SK-MEL-5 (cell line): ENCODE measurements at regions not wholly inside any gene's neighbourhood (a gene's known extent, or its start where the extent isn't known, plus 50 kb on each side); places are given as distances from the start of the nearest gene placed in this dataset.

Experiments used
- DNase-seq: peaks from one replicate; pipeline ENCODE4 v3.0.0-alpha.2; 2016; ENCODE audit warnings: low read depth, low spot score
- in situ Hi-C: cut with HindIII; loops from 2 replicates; pipeline ENCODE4 v1.10.0; 2016; ENCODE audit warnings: low sequenced_read_pairs, high pct_unique_total_duplicates, low pct_unique_long_range_greater_than_20kb

DNA sequence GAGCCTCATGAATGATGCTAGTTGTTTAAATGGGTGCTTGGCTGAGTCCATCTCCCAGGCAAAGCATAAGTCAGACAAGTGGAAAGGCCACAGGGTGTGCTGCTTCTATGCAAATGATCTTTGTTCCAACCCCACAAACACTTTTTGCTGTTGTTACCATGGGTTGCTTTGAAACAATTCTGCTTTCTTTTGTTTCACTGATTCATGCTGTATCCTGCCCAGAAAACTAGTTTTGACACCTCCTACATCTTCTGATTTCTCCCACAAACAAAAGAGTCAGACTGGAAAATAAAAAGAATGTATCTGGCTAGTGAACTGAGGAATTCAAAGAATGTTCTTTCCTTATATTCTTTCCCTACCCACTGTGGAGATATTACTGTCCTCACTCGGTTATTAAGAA lies 298.6 kb downstream of the DIRAS2 start:
- DNase-seq = no peak
- in situ Hi-C loops = no loop called here

DNA sequence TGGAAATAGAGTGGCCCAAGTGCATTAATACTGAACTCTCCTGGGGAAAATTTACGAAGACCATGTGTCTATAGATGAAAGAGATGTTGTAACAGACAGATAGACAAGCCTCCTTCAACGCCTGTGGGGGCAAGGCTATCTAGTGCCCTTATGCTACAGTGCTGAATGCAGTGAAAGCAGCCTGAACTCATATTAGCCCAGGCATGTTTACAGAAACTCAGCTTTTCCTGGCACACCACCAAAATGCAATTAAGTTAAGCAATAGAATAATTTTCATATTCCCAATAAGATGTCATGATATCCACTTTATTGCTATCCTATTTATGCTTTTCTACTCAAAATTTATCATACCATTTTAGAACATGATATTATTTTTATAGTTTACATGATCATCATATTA lies 277.0 kb downstream of the DIRAS2 start:
- DNase-seq = no peak
- in situ Hi-C loops = no loop called here

DNA sequence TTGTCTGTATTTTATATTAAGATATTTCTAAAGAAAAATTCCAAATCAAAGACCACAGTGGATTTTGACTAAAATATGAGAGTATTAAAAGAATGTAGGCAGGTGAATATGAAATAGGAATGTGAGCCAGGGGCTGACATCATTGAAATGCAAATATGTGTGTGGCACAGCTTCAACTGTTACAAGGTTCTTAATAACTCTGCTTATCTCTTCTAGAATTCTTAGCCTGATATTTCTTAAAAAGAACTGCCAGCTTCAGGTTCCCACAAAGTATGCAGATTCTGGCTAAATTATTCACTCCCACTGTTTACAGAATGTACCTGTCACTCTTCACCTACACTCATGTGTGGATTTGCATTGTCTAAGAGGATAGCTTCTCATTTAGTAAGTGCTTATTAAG lies 274.4 kb downstream of the DIRAS2 start:
- DNase-seq = no peak
- in situ Hi-C loops = no loop called here

DNA sequence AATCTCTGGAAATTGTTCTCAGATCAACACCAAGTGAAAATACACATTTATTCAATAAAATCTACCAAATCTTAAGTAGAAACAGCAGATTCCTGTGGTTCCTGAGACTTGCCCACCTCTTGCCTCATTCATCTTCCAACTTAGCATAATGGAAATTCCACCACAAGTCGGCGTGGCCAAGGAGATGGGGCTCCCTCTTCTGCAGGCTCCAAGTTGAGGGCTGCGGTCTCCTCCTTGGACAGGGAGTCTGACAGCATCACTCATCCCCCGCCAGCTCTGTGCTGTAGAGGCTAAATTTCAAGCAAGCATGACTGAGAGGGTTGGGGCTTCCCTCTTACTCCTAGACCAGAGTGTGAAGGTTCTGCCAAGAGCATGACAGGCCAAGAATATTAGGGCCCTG lies 273.7 kb downstream of the DIRAS2 start:
- in situ Hi-C loops = no loop called here
- DNase-seq = no peak

DNA sequence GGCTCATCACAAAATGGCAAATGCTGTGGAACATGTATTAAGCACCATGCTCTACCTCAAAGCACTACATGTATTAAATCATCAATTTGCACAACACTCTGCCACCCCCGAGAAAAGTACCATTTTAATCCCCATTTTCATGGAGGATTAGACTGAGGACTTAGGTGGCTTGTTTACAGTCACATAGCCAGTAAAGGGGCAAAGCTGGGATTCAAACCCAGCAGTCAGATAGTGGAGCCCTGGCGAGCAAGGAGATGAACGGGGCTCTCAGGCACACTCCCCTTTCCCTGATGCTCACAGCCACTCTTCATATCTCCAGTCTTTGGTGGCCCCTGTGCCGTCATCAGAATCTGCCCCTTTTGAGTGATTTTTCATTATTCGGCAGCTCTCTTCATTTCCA lies 262.9 kb downstream of the DIRAS2 start:
- in situ Hi-C loops = no loop called here
- no peak for DNase-seq

DNA sequence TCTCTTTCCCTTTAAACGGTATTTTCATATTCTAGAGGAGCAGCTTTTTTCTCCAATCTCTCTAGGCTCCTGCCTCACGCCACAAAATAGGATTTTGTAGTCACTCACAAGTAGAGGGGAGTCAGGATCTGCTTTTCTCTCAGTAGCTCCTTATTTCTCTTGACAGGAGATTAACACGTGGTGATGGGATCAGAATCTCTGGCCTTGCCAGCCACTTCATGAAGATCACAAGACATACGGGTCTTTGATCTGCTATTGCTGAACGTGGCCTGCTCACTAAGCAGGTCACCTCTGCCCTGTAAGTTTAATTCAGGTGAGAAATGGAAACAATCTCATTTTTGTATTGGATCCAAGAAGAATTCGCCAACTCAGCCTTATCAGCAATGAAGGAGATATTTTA lies 257.5 kb downstream of the DIRAS2 start:
- in situ Hi-C loops = no loop called here

DNA sequence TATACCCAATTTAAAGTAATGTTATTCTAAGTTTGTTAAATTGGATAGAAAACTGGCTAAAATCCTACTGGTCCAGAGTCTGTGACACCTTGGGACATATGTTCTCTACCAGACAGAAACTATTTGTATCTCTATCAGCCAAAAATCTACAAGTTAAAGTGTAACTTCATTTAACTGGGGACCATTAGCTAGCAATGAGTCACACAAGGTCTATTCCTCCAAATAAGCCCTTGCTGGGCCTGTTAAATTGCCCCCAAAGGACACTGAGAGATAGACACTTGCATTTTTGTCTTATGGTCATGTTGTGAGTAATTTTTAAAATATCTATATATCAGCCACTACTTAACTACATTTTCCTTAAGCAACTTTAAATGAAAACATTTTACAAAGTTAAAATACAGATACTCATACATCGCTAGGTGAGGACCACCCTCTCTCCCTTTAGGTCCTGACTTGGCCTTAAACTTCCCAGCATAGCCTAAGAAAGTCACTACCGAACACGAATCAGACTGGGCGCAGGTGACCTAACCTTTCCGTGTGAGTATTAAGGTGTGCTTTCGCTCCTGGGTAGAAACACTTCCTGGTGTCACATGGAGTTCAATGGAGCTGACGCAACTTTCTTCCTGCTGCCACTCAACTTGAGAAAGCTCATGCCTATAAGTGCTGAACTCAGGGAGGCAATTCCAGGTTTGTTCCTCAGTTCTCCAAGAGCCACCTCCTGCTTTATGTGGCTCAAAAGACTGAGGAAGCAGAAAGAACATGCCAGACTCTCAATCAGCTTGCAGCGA lies 249.1 kb downstream of the DIRAS2 start:
- in situ Hi-C loops = no loop called here
- DNase-seq = no peak

More for the DNA sequence above, 257.5 kb downstream of the DIRAS2 start:
- no peak for DNase-seq

DNA sequence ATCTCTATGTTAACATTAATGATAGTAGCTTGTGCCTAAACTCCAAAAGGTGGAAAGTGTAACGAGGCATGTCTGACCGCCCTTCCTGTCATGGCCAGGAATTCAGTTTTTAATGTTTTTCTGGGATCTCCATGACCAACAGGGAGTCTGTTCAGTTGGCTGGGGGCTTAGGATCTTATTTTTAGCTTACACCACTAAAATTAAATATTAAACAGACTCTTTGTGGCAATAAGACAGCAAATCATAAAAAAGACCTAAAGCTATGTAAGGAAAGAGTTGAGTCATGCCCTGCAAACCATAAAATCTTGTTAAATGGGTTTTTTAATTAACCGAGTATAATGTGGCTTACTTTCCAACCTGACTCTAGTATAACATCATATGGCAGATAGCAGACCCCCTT lies 247.8 kb downstream of the DIRAS2 start:
- DNase-seq = no peak
- in situ Hi-C loops = no loop called here

DNA sequence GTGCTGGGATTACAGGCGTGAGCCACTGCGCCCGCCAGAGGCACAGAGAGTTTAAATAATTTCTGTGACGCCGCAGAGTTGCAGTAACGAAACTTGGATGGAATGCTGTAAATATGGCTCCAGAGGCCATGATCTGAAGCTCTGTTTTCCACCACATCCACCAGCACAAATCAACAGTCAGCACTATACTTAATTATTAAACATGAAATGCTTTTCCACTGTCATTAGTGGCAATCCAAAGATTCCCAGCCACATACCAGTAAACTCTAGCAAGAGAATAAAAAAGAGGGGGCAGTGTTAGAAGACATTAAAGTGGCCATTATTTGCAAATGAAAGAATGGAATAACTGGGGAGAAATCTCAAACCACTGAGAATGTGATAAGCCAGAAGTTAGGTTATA lies 242.5 kb downstream of the DIRAS2 start:
- in situ Hi-C loops = no loop called here
- DNase-seq = no peak

DNA sequence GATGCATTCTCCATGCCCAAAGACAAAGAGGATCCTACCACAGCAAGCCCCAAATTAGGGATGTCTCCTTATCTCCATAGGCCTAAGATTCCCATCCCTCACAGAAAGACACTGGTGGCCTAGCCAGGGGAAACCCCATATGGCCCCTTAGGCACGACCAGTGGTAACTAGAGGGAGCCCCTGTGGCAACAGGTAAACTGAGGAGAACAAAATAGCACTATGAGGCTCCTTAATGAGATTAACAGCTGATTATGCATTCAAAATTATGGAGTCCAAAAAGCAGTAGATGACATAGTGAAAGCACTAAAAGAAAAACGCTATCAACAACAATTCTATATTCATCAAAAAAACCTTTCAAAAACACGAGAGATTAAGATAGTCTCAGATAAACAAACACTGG lies 234.0 kb downstream of the DIRAS2 start:
- in situ Hi-C loops = no loop called here
- no peak for DNase-seq

DNA sequence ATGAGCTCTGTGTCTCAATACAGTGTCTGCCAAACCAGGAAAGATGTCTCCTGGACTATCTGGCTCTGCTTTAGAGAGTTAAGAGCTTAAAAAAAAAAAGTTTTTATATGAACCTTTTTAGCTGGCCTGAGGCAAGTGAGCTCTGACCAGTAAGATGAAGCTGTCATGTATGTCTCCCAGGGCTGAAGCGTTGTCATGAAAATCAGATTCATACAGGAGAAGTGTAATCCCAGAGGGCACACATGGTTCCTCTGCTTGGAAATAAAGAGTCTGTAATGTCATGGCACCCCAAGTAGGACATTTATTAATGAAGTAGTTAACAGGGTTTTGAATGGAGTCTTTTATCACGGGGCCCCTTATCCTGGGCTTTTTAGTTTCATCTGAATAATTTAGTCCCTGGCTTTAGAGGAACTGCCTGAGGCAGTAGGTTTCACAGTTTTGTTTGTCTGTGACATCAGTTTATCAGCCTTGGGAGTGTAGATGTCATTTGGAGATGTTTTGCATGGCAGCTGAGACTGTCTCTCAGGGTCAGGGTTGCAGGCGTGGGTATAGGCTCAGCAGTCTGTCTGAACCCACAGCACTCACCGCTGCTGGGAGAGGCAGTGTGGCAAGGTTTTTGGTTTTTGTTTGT lies 223.3 kb downstream of the DIRAS2 start:
- no peak for DNase-seq
- in situ Hi-C loops = no loop called here

DNA sequence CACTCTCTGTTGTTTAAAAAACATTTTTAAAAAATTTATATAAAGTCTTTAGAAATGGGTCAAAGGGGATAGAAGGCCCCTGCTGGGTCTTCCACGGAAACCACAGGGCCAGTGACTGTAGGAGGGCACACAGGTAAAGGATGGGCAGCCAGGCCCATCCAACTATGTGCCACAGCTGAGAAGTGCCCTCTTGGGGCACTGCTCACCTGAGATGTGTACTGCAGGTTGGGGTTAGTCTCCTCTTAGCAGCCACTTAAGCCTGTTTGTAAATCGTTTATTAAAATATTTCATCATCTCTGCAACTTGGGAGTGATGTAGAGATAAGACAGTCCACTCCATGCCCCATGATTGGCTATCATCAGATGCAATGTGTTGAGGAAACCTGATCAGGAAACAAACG lies 222.4 kb downstream of the DIRAS2 start:
- in situ Hi-C loops = no loop called here
- no peak for DNase-seq

DNA sequence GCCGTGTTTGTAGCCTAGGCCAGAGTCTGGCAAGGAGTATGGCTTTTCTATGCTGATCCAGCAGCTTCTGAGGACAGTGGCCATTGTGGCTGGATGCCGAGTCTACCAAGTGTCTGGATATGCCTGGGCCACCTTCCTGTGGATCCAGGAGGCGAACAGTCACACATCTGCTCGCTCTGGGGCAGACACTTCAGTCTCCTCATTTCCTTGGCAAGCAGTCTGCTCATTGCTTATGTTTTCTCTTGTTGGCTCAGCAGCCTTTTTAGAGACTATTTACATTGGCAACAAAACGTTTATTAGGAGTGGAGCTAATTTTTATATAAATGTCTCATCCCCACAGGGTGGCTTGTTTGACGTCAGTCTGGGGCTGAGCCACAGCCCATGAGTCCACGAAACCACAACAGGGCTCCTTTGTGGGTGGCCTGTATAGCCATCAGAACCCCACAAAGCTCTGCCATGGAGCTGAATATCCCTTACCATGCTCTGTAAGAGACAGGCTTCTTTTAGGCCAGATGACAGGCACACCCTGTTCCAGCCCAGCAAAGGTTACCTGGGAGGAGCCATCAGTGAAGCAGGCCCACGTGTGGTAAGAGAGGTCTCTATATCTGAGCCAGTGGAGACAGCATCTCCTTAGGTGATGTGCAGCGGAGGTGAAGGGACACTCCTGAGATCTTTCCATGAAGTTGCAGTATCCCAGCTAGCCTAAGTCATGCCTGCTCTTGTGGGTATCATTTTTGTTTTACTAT lies 221.7 kb downstream of the DIRAS2 start:
- DNase-seq = no peak
- in situ Hi-C loops = no loop called here

DNA sequence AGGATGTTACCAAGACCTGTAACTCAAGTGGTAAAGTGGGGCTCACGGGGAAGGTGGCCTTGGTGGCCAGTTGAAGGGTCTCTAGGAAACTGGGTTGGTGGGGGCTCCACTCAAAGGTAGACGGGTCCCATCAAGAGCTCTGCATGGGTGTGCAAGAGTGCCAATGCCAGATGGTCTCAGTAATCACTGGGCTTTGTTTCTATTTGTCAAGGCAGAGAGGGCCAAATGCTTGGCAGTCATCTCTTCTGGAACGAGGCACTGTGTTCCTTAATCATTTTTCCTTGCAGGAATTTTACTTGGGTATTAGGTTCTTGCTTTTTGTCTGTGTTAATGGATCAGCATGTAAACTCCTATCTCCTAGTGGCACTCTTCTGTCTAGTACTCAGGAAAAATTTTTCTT lies 220.8 kb downstream of the DIRAS2 start:
- in situ Hi-C loops = no loop called here

DNA sequence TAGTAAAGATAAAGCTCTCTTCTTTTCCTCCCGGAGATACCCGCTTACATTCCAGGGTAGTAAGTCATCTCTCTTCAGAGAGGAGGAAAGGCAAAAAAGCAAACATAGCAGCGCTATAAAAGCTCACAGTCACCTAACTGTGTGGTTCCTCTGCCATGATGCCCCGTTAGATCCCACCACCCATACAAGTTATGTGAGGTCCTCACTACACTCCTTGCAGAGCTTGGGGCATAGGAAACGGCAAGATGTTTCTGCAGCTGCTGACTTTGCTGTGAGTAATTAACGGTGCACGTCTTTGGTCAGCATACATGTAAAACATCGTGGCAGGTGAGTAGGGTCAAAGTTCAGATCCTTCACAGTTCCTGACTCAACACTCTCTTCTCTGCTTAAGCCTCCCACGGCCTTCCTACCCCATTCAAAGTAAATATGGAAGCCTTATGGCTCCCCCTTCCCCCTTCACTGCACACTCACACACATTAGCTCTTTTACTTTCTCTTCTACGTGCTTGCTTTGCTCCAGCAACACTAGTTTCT lies 218.9 kb downstream of the DIRAS2 start:
- no peak for DNase-seq
- in situ Hi-C loops = no loop called here

More for the DNA sequence above, 220.8 kb downstream of the DIRAS2 start:
- DNase-seq = no peak

DNA sequence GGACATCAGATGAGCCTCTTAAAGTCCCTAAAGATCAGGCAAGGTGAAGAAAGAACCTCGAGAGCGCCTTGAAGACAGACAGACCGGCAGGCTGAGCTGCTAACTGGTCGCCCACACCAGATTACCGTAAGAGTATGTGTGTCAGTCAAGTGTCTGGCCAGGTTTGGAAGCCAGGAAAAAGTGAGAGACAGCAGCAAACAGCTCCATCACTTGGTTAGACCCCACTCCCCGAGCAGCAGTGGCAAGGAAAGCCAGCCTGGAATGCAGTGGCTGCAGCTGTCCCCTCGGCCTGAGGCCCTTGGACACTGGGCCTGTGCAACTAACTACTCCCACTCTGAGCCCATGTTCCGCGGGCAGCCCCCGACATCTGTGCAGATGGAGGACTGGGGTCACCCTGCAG lies 214.1 kb downstream of the DIRAS2 start:
- in situ Hi-C loops = no loop called here

DNA sequence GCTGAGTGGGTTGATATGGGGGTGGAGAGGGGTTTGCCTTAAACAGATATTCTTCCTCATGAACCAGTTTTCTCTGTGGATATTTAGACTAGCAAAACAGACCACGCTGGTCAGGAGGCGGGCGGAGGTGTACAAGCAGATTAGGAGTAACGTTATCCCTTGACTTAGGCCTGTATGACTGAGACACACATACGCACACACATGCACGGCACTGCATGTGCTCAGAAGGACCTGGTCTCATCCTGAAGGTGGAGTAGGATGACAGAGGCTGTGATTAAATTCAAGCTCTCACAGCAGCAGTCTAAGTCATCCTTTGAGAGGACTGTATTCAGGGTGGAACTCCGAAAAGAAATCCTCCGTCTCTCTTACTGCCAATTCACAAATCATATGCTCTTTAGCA lies 209.7 kb downstream of the DIRAS2 start:
- DNase-seq = no peak
- in situ Hi-C loops = no loop called here

More for the DNA sequence above, 214.1 kb downstream of the DIRAS2 start:
- DNase-seq = no peak

DNA sequence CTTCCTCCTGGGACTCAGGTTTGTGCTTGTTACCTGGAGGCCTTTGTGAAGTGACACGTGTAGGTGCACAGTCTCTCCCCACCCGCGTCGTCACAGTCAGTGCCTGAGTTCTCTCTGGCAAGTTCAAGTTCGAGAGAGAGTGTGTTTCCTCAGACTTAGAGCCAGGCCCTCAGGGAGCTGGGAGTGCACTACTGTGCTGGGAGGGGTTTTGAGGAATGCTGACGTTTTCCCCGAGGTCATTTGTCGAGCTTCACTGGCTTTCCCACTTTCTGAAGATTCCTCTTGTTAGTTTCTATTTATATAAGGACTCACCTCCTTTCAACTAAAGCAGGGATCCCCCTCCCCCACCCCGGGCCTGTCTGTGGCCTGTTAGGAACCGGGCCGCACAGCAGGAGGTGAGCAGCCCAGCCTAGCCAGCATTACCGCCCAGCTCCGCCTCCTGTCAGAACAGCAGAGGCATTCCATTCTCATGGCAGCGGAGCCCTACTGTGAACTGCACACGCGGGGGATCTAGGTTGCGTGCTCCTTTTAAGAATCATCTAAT lies 209.2 kb downstream of the DIRAS2 start:
- no peak for DNase-seq
- in situ Hi-C loops = no loop called here
